ENCODE measurements at regions not wholly inside any gene's neighbourhood (a gene's known extent, or its start where the extent isn't known, plus 50 kb on each side); places are given as distances from the start of the nearest gene placed in this dataset.

DNA sequence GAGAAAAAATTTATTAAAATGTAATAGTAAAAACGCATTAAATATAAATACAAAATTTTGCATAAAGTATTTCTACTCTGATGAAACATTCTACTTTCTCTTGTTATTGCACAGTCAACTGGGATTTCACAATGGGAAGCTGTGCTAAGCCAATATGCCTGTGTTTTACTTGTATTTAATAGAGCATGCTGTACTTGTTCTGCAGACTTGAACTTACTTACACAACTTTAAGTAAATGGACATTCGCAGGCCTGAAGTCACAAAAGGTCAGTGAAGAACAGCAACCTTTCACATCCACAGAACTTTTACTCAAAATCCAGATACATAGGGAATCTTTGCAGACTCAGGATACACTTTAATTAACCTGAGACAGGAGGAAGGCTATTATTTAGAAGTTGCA lies 409.5 kb downstream of the BTBD3 start:
- intact Hi-C loops (cut with DNase I; ENCODE audit: low total_unique reads) = no loop called here
- no peak for DNase-seq (ENCODE audit: low spot score in 2 of 2)
- no peak overlapping the region for H3K4me3 ChIP-seq (ENCODE audit: low read depth, poor library complexity, severe bottlenecking)
- 91 to 96% methylated on average over 2 of the region's 2 CpGs for WGBS, 2 donors
- TF ChIP-seq POLR2A (IDR thresholded peaks at IDR 0.05) = no peak
- TF ChIP-seq, protein P1, sequence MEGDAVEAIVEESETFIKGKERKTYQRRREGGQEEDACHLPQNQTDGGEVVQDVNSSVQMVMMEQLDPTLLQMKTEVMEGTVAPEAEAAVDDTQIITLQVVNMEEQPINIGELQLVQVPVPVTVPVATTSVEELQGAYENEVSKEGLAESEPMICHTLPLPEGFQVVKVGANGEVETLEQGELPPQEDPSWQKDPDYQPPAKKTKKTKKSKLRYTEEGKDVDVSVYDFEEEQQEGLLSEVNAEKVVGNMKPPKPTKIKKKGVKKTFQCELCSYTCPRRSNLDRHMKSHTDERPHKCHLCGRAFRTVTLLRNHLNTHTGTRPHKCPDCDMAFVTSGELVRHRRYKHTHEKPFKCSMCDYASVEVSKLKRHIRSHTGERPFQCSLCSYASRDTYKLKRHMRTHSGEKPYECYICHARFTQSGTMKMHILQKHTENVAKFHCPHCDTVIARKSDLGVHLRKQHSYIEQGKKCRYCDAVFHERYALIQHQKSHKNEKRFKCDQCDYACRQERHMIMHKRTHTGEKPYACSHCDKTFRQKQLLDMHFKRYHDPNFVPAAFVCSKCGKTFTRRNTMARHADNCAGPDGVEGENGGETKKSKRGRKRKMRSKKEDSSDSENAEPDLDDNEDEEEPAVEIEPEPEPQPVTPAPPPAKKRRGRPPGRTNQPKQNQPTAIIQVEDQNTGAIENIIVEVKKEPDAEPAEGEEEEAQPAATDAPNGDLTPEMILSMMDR (IDR thresholded peaks at IDR 0.05) = no peak

DNA sequence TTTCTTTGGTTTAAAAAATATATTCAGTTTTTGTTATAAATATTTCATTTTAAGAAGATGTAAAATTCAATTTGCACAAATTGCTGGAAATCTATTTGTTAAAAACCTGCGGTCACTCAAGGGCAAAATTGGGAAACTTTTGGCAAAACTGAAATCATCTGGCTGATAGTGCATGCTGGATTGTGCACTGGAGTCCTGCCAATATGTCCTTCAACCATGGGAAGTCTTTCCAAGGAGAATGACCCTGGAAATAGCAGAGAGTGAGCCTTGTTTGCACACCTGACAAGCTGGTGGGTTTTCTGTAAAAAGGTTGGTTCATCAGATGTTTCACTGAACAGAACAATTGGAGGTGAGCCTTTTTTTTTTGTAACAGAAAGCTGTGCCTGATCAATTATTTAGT lies 413.5 kb downstream of the BTBD3 start:
- intact Hi-C loops (cut with DNase I; ENCODE audit: low total_unique reads) = no loop called here
- no peak for TF ChIP-seq POLR2A (IDR thresholded peaks at IDR 0.05)
- TF ChIP-seq, protein P1 (IDR thresholded peaks at IDR 0.05) = no peak
- 90 to 94% methylated on average over 1 of the region's 1 CpG for WGBS, 2 donors
- DNase-seq (ENCODE audit: low spot score in 2 of 2) = no peak
- H3K4me3 ChIP-seq (ENCODE audit: low read depth, poor library complexity, severe bottlenecking) = no peak overlapping the region

DNA sequence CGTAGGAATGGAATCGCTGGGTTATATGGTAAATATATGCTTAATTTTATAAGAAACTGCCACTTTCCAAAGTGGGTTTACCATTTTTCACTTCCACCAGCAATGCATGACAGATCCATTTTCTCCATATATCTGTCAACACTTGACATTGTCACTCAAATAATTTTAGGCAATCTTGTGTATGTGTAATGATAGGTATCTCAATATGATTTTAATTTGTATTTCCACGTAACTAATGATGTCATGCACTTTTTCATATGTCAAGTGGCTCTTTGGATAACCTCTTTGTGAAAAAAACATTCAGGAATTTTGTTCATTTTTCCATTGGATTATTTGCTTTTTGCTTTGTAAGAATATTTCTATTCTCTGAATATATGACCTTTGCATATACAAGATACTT lies 419.9 kb downstream of the BTBD3 start:
- no peak for DNase-seq (ENCODE audit: low spot score in 2 of 2)
- H3K4me3 ChIP-seq (ENCODE audit: low read depth, poor library complexity, severe bottlenecking) = no peak overlapping the region
- no peak for TF ChIP-seq POLR2A (IDR thresholded peaks at IDR 0.05)
- TF ChIP-seq, protein P1 (IDR thresholded peaks at IDR 0.05) = no peak
- intact Hi-C loops (cut with DNase I; ENCODE audit: low total_unique reads) = no loop called here
- WGBS, 2 donors = 89 to 92% methylated on average over 3 of the region's 3 CpGs

DNA sequence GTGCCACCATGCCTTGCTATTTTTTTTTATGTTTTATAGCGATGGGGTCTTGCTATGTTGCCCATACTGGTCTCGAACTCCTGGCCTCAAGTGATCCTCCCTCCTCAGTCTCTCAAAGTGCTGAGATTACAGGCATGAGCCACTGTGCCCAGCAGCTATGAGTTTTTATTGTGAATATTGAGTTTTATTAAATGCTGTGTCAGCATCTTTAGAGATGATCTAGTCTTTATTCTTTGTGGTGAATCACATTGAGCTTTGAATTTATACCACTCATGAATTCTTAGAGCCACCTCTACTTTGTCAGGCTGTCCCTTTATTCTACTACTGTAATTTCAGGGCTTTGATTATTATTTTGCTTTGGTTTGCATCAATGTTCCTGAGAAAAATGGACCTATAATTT lies 428.3 kb downstream of the BTBD3 start:
- TF ChIP-seq, protein P1 (IDR thresholded peaks at IDR 0.05) = no peak
- intact Hi-C loops (cut with DNase I; ENCODE audit: low total_unique reads) = no loop called here
- DNase-seq (ENCODE audit: low spot score in 2 of 2) = no peak
- H3K4me3 ChIP-seq (ENCODE audit: low read depth, poor library complexity, severe bottlenecking) = no peak overlapping the region
- WGBS, 2 donors = 86 to 92% methylated on average over 2 of the region's 2 CpGs

DNA sequence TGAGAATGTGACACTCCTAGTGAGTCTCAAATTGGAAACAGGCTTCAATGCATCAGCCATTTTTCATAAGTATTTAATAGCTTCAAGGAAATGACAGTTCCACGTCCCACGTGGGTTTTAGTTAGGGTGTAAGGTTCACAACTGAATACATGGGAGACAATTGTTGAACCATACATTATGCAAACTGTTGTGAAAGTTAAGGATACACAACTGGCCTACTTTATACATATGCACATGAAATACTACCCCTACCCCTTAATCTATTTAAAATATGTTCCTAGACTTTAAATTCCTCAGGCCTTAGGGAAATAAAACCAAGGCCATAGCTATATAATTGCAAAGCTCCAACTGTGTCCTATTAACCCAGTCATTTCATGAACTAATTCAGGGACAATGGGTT lies 436.1 kb downstream of the BTBD3 start:
- WGBS, 2 donors = 48 to 58% methylated on average over 2 of the region's 2 CpGs
- no peak for DNase-seq (ENCODE audit: low spot score in 2 of 2)
- no peak overlapping the region for H3K4me3 ChIP-seq (ENCODE audit: low read depth, poor library complexity, severe bottlenecking)
- TF ChIP-seq, protein P1 (IDR thresholded peaks at IDR 0.05) = no peak
- TF ChIP-seq POLR2A (IDR thresholded peaks at IDR 0.05) = no peak
- intact Hi-C loops (cut with DNase I; ENCODE audit: low total_unique reads) = no loop called here

- intact Hi-C loops (cut with DNase I; ENCODE audit: low total_unique reads) = no loop called here
- no peak for DNase-seq (ENCODE audit: low spot score in 2 of 2)
- 55 to 62% methylated on average over 1 of the region's 1 CpG for WGBS, 2 donors
- TF ChIP-seq, protein P1 (IDR thresholded peaks at IDR 0.05) = no peak
- TF ChIP-seq POLR2A (IDR thresholded peaks at IDR 0.05) = no peak
- no peak overlapping the region for H3K4me3 ChIP-seq (ENCODE audit: low read depth, poor library complexity, severe bottlenecking)
Observed at GRCh38 chr20:12354725-12355124, 437.0 kb downstream of the BTBD3 start.

All from lower leg skin (tissue), 4 donors.